Endodermal cell (in vitro differentiated cells): ENCODE measurements at regions not wholly inside any gene's neighbourhood (a gene's known extent, or its start where the extent isn't known, plus 50 kb on each side); places are given as distances from the start of the nearest gene placed in this dataset.

Experiments
- DNase-seq: peaks from one replicate; pipeline ENCODE4 v3.0.0-alpha.2; 2017
- H3K27ac ChIP-seq: 2 replicates; pipeline ENCODE4 v1.5.1; 2013; ENCODE audit warnings: mild to moderate bottlenecking, low read depth, low read length, moderate library complexity
- H3K27me3 ChIP-seq: 2 replicates; pipeline ENCODE4 v1.6.1; 2013; ENCODE audit warnings: mild to moderate bottlenecking, low read length, moderate library complexity; ENCODE audit not compliant: insufficient read depth, control insufficient read depth, poor library complexity, severe bottlenecking
- H3K36me3 ChIP-seq: 2 replicates; pipeline ENCODE4 v1.7.0; 2013; ENCODE audit warnings: mild to moderate bottlenecking, low read length, moderate library complexity; ENCODE audit not compliant: control insufficient read depth, insufficient read depth
- H3K4me1 ChIP-seq: one replicate; pipeline ENCODE4 v1.7.0; 2013; ENCODE audit warnings: low read length; ENCODE audit not compliant: control insufficient read depth, insufficient read depth
- H3K4me3 ChIP-seq: 2 replicates; pipeline ENCODE4 v1.5.1; 2013; ENCODE audit warnings: mild to moderate bottlenecking, low read length, moderate library complexity
- H3K9ac ChIP-seq: 2 replicates; pipeline ENCODE4 v1.6.1; 2013; ENCODE audit warnings: mild to moderate bottlenecking, low read length, moderate library complexity; ENCODE audit not compliant: poor library complexity, severe bottlenecking; ENCODE audit errors: extremely low read depth
- H3K9me3 ChIP-seq: 2 replicates; pipeline ENCODE4 v1.6.1; 2013; ENCODE audit warnings: mild to moderate bottlenecking, low read length, moderate library complexity; ENCODE audit not compliant: control insufficient read depth
- H3K27ac Mint-ChIP-seq: 2 replicates; pipeline ENCODE4 v1.8.0; 2020; ENCODE audit warnings: mixed read lengths
- H3K27me3 Mint-ChIP-seq: 2 replicates; pipeline ENCODE4 v1.8.0; 2021; ENCODE audit warnings: mild to moderate bottlenecking, mixed read lengths; ENCODE audit not compliant: insufficient read depth
- H3K36me3 Mint-ChIP-seq: 2 replicates; pipeline ENCODE4 v1.8.0; 2020; ENCODE audit warnings: low read depth, mixed read lengths
- H3K4me1 Mint-ChIP-seq: 2 replicates; pipeline ENCODE4 v1.8.0; 2020; ENCODE audit warnings: mixed read lengths
- H3K4me3 Mint-ChIP-seq: 2 replicates; pipeline ENCODE4 v1.8.0; 2020; ENCODE audit warnings: mild to moderate bottlenecking, moderate library complexity, mixed read lengths
- H3K9me3 Mint-ChIP-seq: 2 replicates; pipeline ENCODE4 v1.8.0; 2020; ENCODE audit warnings: mild to moderate bottlenecking, mixed read lengths
- WGBS, 2 experiments: methylation state at CpG; one replicate each; pipeline versions ENCODE4 v1.1.5 to v1.1.7; 2013; ENCODE audit warnings: missing lambda C conversion rate in 2 of 2, mixed read lengths in 1 of 2; ENCODE audit not compliant: insufficient coverage in 1 of 2, insufficient read length in 1 of 2; 5-methylcytosine and 5-hydroxymethylcytosine counted together
- TF ChIP-seq, protein P1 (sequence below): fragments of 200-600 bp; sonication (generic); conservative IDR thresholded peaks from 2 replicates; pipeline ENCODE4 v1.5.0; 2021; ENCODE audit warnings: antibody characterized with exemption, mild to moderate bottlenecking

DNA sequence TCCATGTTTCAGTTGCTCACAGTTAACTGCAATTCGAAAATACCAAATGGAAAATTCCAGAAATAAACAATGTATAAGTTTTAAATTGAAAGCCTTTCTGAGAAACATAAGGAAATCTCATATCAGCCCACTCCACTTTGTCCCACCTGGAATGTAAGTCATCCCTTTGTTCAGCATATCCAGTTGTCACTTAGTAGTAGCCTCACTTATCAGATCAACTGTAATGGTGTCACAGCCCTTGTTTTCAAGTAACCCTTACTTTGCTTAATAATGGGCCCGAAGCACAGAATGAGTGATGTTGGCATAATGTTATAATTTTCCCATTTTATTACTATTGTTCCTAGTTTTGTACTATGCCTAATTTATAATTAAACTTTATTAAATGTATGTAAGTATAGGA is 646.8 kb downstream of the C12orf50 start:
- no peaks in the 10 kb centered on the region for H3K4me1 ChIP-seq
- no peaks in the 10 kb centered on the region for H3K9me3 ChIP-seq
- Mint-ChIP-seq H3K36me3 (no peaks in the 10 kb centered on the region), H3K27ac (no peak overlapping the region), H3K4me1 (peaks cover 29% of the 10 kb centered on the region), H3K9me3 (peaks cover 3% of the 10 kb centered on the region), H3K27me3 (peaks cover 43% of the 10 kb centered on the region), H3K4me3 (no peak overlapping the region)
- WGBS, 2 experiments, result 63% methylated on average over 1 of the region's 2 CpGs; no CpG with 5 or more reads in 1 of the 2 experiments
- DNase-seq, result no peak
- no peaks in the 10 kb centered on the region for H3K36me3 ChIP-seq
- TF ChIP-seq, protein P1, sequence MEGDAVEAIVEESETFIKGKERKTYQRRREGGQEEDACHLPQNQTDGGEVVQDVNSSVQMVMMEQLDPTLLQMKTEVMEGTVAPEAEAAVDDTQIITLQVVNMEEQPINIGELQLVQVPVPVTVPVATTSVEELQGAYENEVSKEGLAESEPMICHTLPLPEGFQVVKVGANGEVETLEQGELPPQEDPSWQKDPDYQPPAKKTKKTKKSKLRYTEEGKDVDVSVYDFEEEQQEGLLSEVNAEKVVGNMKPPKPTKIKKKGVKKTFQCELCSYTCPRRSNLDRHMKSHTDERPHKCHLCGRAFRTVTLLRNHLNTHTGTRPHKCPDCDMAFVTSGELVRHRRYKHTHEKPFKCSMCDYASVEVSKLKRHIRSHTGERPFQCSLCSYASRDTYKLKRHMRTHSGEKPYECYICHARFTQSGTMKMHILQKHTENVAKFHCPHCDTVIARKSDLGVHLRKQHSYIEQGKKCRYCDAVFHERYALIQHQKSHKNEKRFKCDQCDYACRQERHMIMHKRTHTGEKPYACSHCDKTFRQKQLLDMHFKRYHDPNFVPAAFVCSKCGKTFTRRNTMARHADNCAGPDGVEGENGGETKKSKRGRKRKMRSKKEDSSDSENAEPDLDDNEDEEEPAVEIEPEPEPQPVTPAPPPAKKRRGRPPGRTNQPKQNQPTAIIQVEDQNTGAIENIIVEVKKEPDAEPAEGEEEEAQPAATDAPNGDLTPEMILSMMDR, result no peak
- no peak overlapping the region for H3K9ac ChIP-seq
- H3K27me3 ChIP-seq, result peaks cover 18% of the 10 kb centered on the region
- no peak overlapping the region for H3K4me3 ChIP-seq
- no peak overlapping the region for H3K27ac ChIP-seq

GRCh38 chr12:87381742-87382141 is 647.5 kb downstream of the C12orf50 start:
- Mint-ChIP-seq H3K36me3 (no peaks in the 10 kb centered on the region), H3K27ac (no peak overlapping the region), H3K4me1 (peaks cover 29% of the 10 kb centered on the region), H3K9me3 (no peaks in the 10 kb centered on the region), H3K27me3 (peaks cover 37% of the 10 kb centered on the region), H3K4me3 (no peak overlapping the region)
- no peaks in the 10 kb centered on the region for H3K9me3 ChIP-seq
- peaks cover 18% of the 10 kb centered on the region for H3K27me3 ChIP-seq
- H3K9ac ChIP-seq, result no peak overlapping the region
- no peaks in the 10 kb centered on the region for H3K4me1 ChIP-seq
- no peak for DNase-seq
- no peak overlapping the region for H3K27ac ChIP-seq
- TF ChIP-seq, protein P1, result no peak
- 100% methylated on average over 1 of the region's 1 CpG; no CpG with 5 or more reads in 1 of the 2 experiments for WGBS, 2 experiments
- no peaks in the 10 kb centered on the region for H3K36me3 ChIP-seq
- H3K4me3 ChIP-seq, result no peak overlapping the region

DNA sequence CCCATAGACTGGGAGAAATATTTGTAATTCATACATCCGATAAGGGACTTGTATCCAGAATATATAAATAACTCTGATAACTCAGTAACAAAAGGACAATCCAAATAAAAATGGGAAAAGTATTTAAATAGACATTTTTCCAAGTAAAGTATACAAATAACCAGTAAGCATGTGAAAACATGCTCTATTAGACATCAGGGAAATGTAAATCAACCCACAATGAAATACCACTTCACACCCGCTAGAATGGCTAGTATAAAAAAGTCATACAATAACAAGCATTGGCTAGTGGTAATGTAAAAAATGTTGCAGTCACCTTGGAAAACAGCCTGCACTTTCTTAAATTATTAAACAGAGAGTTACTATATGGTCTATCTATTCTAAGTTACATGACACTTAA is 650.7 kb downstream of the C12orf50 start:
- Histone ChIP-seq H3K9ac (no peak overlapping the region), H3K9me3 (peaks cover 16% of the 10 kb centered on the region), H3K27me3 (no peaks in the 10 kb centered on the region), H3K4me3 (no peak overlapping the region), H3K27ac (no peak overlapping the region), H3K4me1 (no peaks in the 10 kb centered on the region), H3K36me3 (no peaks in the 10 kb centered on the region)
- 100% methylated on average over 1 of the region's 2 CpGs for WGBS, 2 experiments
- Mint-ChIP-seq H3K27ac (no peak overlapping the region), H3K4me1 (peaks cover 15% of the 10 kb centered on the region), H3K9me3 (peaks cover 6% of the 10 kb centered on the region), H3K4me3 (no peak overlapping the region), H3K27me3 (peaks cover 12% of the 10 kb centered on the region), H3K36me3 (no peaks in the 10 kb centered on the region)
- no peak for DNase-seq
- TF ChIP-seq, protein P1, result no peak
